GM18519 (cell line): ENCODE measurements at regions not wholly inside any gene's neighbourhood (a gene's known extent, or its start where the extent isn't known, plus 50 kb on each side); places are given as distances from the start of the nearest gene placed in this dataset.

Experiments used
- ATAC-seq: cut with Tn5 transposase; IDR thresholded peaks from one replicate; pipeline ENCODE4 v1.9.1; 2021; ENCODE audit warnings: mild to moderate bottlenecking, moderate library complexity; ENCODE audit not compliant: unreplicated experiment, low FRiP score

- no peak for ATAC-seq
Observed at GRCh38 chr11:15750535-15751308, 605.6 kb downstream of the SOX6 start.

- ATAC-seq, result no peak
Observed at GRCh38 chr11:15754221-15754620, 602.1 kb downstream of the SOX6 start.

- ATAC-seq, result no peak
Observed at GRCh38 chr11:15757048-15757698, 599.2 kb downstream of the SOX6 start.

- ATAC-seq, result no peak
Observed at GRCh38 chr11:15758857-15759465, 597.4 kb downstream of the SOX6 start.

- ATAC-seq, result no peak
Observed at GRCh38 chr11:15761235-15761634, 595.1 kb downstream of the SOX6 start.

- ATAC-seq, result no peak
Observed at GRCh38 chr11:15764326-15764725, 592.0 kb downstream of the SOX6 start.

GRCh38 chr11:15764948-15765347 is 591.4 kb downstream of the SOX6 start:
- ATAC-seq, result no peak

GRCh38 chr11:15765530-15765929 is 590.8 kb downstream of the SOX6 start:
- no peak for ATAC-seq

GRCh38 chr11:15768321-15768720 is 588.0 kb downstream of the SOX6 start:
- no peak for ATAC-seq

- no peak for ATAC-seq
Observed at GRCh38 chr11:15769203-15769602, 587.1 kb downstream of the SOX6 start.

- no peak for ATAC-seq
Observed at GRCh38 chr11:15770798-15771414, 585.4 kb downstream of the SOX6 start.

GRCh38 chr11:15772547-15772946 is 583.8 kb downstream of the SOX6 start:
- ATAC-seq, result no peak

GRCh38 chr11:15772981-15773380 is 583.4 kb downstream of the SOX6 start:
- ATAC-seq, result no peak

- ATAC-seq, result no peak
Observed at GRCh38 chr11:15773476-15774387, 582.6 kb downstream of the SOX6 start.

GRCh38 chr11:15774388-15774939 is 581.9 kb downstream of the SOX6 start:
- ATAC-seq, result no peak

GRCh38 chr11:15775015-15775541 is 581.3 kb downstream of the SOX6 start:
- no peak for ATAC-seq

- ATAC-seq, result no peak
Observed at GRCh38 chr11:15775797-15776196, 580.5 kb downstream of the SOX6 start.

- ATAC-seq, result no peak
Observed at GRCh38 chr11:15776366-15776765, 580.0 kb downstream of the SOX6 start.

GRCh38 chr11:15779518-15779917 is 576.8 kb downstream of the SOX6 start:
- ATAC-seq, result no peak

GRCh38 chr11:15780382-15780781 is 576.0 kb downstream of the SOX6 start:
- no peak for ATAC-seq
